OCI-LY1 (cell line): ENCODE measurements at regions not wholly inside any gene's neighbourhood (a gene's known extent, or its start where the extent isn't known, plus 50 kb on each side); places are given as distances from the start of the nearest gene placed in this dataset.

Source experiments
- H2AFZ ChIP-seq: fragments of 200-600 bp; sonication (generic), shearing (Covaris generic); 2 replicates; pipeline ENCODE4 v1.6.0; 2014; ENCODE audit warnings: antibody characterized with exemption, mild to moderate bottlenecking, low read length
- H3F3A ChIP-seq: fragments of 200-600 bp; sonication (generic), shearing (Covaris generic); 2 replicates; pipeline ENCODE4 v1.6.0; 2014; ENCODE audit warnings: mild to moderate bottlenecking, antibody characterized with exemption, low read length, moderate library complexity; ENCODE audit not compliant: insufficient read depth
- H3K27ac ChIP-seq: fragments of 200-600 bp; sonication (generic); 2 replicates; pipeline ENCODE4 v1.5.1; 2014; ENCODE audit warnings: low read length, mixed run types, mild to moderate bottlenecking, low read depth; ENCODE audit not compliant: poor library complexity, severe bottlenecking
- H3K27me3 ChIP-seq: fragments of 200-600 bp; sonication (generic); 2 replicates; pipeline ENCODE4 v1.6.0; 2014; ENCODE audit warnings: antibody characterized with exemption, mild to moderate bottlenecking, low read length, moderate library complexity; ENCODE audit not compliant: insufficient read depth
- H3K36me3 ChIP-seq: fragments of 200-600 bp; sonication (generic); 2 replicates; pipeline ENCODE4 v1.6.1; 2014; ENCODE audit warnings: mild to moderate bottlenecking, antibody characterized with exemption, low read length, moderate library complexity, mixed read lengths; ENCODE audit not compliant: insufficient read depth
- H3K4me1 ChIP-seq: fragments of 200-600 bp; sonication (generic); 2 replicates; pipeline ENCODE4 v1.5.1; 2014; ENCODE audit warnings: mild to moderate bottlenecking, low read length, moderate library complexity; ENCODE audit not compliant: insufficient read depth, severe bottlenecking
- H3K4me2 ChIP-seq: fragments of 200-600 bp; sonication (generic), shearing (Covaris generic); 2 replicates; pipeline ENCODE4 v1.6.1; 2014; ENCODE audit warnings: low read length
- H3K4me3 ChIP-seq: fragments of 200-600 bp; sonication (generic); 2 replicates; pipeline ENCODE4 v1.5.1; 2014; ENCODE audit warnings: low read length, low read depth, mild to moderate bottlenecking, mixed read lengths; ENCODE audit not compliant: poor library complexity, severe bottlenecking
- H3K79me2 ChIP-seq: fragments of 200-600 bp; shearing (Covaris generic); 2 replicates; pipeline ENCODE4 v1.6.1; 2016; ENCODE audit warnings: mixed run types, low read length, mixed read lengths; ENCODE audit not compliant: insufficient read depth
- H3K9ac ChIP-seq: fragments of 200-600 bp; sonication (generic), shearing (Covaris generic); 2 replicates; pipeline ENCODE4 v1.6.1; 2014; ENCODE audit warnings: mild to moderate bottlenecking, low read length, mixed read lengths
- H3K9me2 ChIP-seq: fragments of 200-600 bp; sonication (generic), shearing (Covaris generic); 2 replicates; pipeline ENCODE4 v1.6.1; 2014; ENCODE audit warnings: low read depth, mild to moderate bottlenecking, low read length, mixed read lengths
- H3K9me3 ChIP-seq: fragments of 200-600 bp; shearing (Covaris generic); 2 replicates; pipeline ENCODE4 v1.6.1; 2014; ENCODE audit warnings: low read length, mixed read lengths
- H4K20me1 ChIP-seq: fragments of 200-600 bp; sonication (generic), shearing (Covaris generic); 2 replicates; pipeline ENCODE4 v1.6.0; 2016; ENCODE audit warnings: mild to moderate bottlenecking, low read length; ENCODE audit not compliant: insufficient read depth
- EZH2 ChIP-seq: fragments of 200-600 bp; sonication (generic), shearing (Covaris generic); IDR thresholded peaks from 2 replicates; pipeline ENCODE4 v1.8.0; 2017; ENCODE audit warnings: borderline replicate concordance, mixed run types, mild to moderate bottlenecking, antibody characterized with exemption, low read length, moderate library complexity, mixed read lengths
- TF ChIP-seq, protein P1 (sequence below): fragments of 200-600 bp; sonication (generic), shearing (Covaris generic); IDR thresholded peaks from 2 replicates; pipeline ENCODE4 v1.5.1; 2017; ENCODE audit warnings: mild to moderate bottlenecking, antibody characterized with exemption, low read length, moderate library complexity, mixed read lengths

DNA sequence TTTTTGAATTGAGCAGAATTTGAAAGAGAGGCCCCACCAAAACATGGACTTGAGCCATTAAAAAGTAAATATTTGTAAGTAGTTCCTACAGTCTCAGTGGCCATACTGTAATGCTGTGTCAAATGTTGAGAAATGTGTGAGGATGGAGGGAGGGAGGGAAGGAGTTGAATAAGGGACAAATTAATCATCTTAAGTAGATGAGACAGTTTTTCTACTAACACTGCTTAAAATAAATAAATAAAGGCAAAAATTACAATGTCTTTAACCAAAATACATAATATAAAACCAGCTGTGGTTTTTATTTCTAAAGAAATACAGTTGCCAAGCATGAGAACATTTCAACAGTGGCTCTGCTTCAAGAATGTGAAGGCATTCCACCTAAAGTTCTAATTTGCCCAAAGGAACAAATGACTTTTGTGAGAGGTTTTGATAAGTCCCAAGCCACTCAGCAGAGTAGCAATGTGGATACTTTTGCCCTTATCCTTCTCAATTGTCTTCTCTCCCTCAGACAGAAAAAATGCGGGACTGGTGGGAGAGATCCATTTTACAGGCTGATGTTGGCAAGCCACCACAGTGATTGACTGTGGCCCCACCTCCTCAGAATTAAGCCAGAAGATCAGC lies 427.0 kb upstream of the RARB start:
- no peak overlapping the region for H3K27ac ChIP-seq
- no peaks in the 10 kb centered on the region for H3K79me2 ChIP-seq
- H2AFZ ChIP-seq = no peak overlapping the region
- H3K9me2 ChIP-seq = no peaks in the 10 kb centered on the region
- no peak overlapping the region for H3K4me3 ChIP-seq
- H3K36me3 ChIP-seq = no peaks in the 10 kb centered on the region
- no peaks in the 10 kb centered on the region for H3K27me3 ChIP-seq
- no peaks in the 10 kb centered on the region for H4K20me1 ChIP-seq
- no peaks in the 10 kb centered on the region for H3K4me1 ChIP-seq
- TF ChIP-seq, protein P1, sequence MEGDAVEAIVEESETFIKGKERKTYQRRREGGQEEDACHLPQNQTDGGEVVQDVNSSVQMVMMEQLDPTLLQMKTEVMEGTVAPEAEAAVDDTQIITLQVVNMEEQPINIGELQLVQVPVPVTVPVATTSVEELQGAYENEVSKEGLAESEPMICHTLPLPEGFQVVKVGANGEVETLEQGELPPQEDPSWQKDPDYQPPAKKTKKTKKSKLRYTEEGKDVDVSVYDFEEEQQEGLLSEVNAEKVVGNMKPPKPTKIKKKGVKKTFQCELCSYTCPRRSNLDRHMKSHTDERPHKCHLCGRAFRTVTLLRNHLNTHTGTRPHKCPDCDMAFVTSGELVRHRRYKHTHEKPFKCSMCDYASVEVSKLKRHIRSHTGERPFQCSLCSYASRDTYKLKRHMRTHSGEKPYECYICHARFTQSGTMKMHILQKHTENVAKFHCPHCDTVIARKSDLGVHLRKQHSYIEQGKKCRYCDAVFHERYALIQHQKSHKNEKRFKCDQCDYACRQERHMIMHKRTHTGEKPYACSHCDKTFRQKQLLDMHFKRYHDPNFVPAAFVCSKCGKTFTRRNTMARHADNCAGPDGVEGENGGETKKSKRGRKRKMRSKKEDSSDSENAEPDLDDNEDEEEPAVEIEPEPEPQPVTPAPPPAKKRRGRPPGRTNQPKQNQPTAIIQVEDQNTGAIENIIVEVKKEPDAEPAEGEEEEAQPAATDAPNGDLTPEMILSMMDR = no peak
- TF ChIP-seq EZH2 = no peak
- no peaks in the 10 kb centered on the region for H3F3A ChIP-seq
- H3K4me2 ChIP-seq = no peak overlapping the region
- H3K9ac ChIP-seq = no peak overlapping the region
- H3K9me3 ChIP-seq = no peaks in the 10 kb centered on the region

DNA sequence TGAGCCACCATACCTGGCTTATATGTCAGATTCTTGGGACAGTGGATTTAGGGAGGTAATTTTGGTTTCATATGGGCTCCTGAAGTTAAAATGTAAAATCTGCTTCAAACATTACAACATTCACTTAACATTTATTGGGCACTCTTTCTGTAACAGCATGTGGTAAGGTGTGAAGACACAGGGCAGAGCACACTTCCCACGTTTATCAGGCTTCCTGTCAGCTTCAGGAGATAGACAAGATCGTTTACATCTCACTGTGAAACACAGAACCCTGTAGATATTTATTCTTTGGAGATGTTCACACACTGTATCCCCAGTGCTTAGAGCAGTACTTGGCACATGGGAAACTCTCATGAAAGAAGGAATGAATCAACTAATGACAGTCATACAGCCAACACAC lies 426.0 kb upstream of the RARB start:
- no peaks in the 10 kb centered on the region for H3K27me3 ChIP-seq
- H3K4me3 ChIP-seq = no peak overlapping the region
- H3K36me3 ChIP-seq = no peaks in the 10 kb centered on the region
- no peak overlapping the region for H3K4me2 ChIP-seq
- H3F3A ChIP-seq = no peaks in the 10 kb centered on the region
- H3K4me1 ChIP-seq = no peaks in the 10 kb centered on the region
- TF ChIP-seq, protein P1 = no peak
- TF ChIP-seq EZH2 = no peak
- no peaks in the 10 kb centered on the region for H3K9me3 ChIP-seq
- no peaks in the 10 kb centered on the region for H4K20me1 ChIP-seq
- no peak overlapping the region for H3K9ac ChIP-seq
- no peak overlapping the region for H2AFZ ChIP-seq
- no peak overlapping the region for H3K27ac ChIP-seq
- no peaks in the 10 kb centered on the region for H3K79me2 ChIP-seq
- no peaks in the 10 kb centered on the region for H3K9me2 ChIP-seq

DNA sequence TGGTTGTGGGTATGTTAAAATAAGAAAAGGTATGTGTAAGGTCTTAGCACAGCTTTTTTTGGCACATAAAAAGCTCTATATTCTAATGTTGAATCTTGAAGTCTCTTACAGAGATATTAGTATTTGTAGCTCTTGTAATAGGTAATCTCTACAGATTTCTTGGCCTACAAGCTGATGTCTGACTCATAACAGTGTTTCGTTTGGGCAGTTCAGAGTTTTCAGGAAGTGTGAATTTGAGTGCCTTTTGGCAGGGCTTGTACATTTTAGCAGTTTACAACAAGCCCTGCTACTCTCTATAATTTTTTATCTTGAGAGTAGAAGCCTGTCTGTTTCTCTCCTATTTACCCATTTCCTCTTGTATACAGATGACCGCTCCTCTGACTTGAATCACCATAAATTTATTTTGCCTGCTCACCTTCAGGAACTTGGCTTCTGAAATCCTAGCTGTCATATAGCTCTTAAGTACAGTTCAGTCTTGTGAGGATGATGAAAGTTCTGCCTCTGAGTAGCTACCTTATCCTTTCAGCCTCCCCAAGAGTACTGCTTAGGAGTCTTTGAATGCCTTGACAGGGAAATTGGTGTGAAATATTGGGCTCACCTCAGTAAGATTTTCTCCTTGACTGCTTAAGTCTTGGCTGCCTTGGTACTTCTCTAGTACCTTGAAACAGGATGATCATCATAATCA lies 419.9 kb upstream of the RARB start:
- Histone ChIP-seq H3K9me2 (no peaks in the 10 kb centered on the region), H3K4me3 (no peak overlapping the region)

More for the DNA sequence above, 419.9 kb upstream of the RARB start:
- Histone ChIP-seq H3K4me2 (no peak overlapping the region), H3F3A (no peaks in the 10 kb centered on the region), H2AFZ (no peak overlapping the region), H3K9ac (no peak overlapping the region), H4K20me1 (no peaks in the 10 kb centered on the region), H3K4me1 (no peaks in the 10 kb centered on the region), H3K9me3 (no peaks in the 10 kb centered on the region), H3K79me2 (no peaks in the 10 kb centered on the region), H3K36me3 (no peaks in the 10 kb centered on the region), H3K27me3 (no peaks in the 10 kb centered on the region), H3K27ac (no peak overlapping the region)
- TF ChIP-seq, protein P1 = no peak
- no peak for TF ChIP-seq EZH2
